SU-DHL-6 (cell line): ENCODE measurements at regions not wholly inside any gene's neighbourhood (a gene's known extent, or its start where the extent isn't known, plus 50 kb on each side); places are given as distances from the start of the nearest gene placed in this dataset.

ENCODE experiments used
- H2AFZ ChIP-seq: fragments of 200-600 bp; sonication (generic); 2 replicates; pipeline ENCODE4 v1.6.1; 2014; ENCODE audit warnings: low read depth, mild to moderate bottlenecking, moderate library complexity, mixed read lengths, antibody characterized with exemption, low read length; ENCODE audit not compliant: severe bottlenecking
- H3F3A ChIP-seq: fragments of 200-600 bp; shearing (Covaris generic); 2 replicates; pipeline ENCODE4 v1.6.0; 2016; ENCODE audit warnings: antibody characterized with exemption, mild to moderate bottlenecking; ENCODE audit not compliant: insufficient read depth
- H3K27ac ChIP-seq: fragments of 200-600 bp; sonication (generic); 2 replicates; pipeline ENCODE4 v1.5.1; 2016; ENCODE audit warnings: low read depth, mild to moderate bottlenecking, low read length, moderate library complexity, mixed read lengths
- H3K27me3 ChIP-seq: fragments of 200-600 bp; sonication (generic), shearing (Covaris generic); 2 replicates; pipeline ENCODE4 v1.6.0; 2014; ENCODE audit warnings: mild to moderate bottlenecking, low read length
- H3K36me3 ChIP-seq: fragments of 200-600 bp; sonication (generic); 2 replicates; pipeline ENCODE4 v1.6.1; 2014; ENCODE audit warnings: mild to moderate bottlenecking, low read length, mixed read lengths
- H3K4me2 ChIP-seq: fragments of 300-600, 200-600 bp; shearing (Covaris generic), sonication (generic); 2 replicates; pipeline ENCODE4 v1.6.0; 2014; ENCODE audit warnings: low read length, low read depth, mild to moderate bottlenecking; ENCODE audit not compliant: poor library complexity, severe bottlenecking
- H3K4me3 ChIP-seq: fragments of 200-600 bp; sonication (generic); 2 replicates; pipeline ENCODE4 v1.5.1; 2014; ENCODE audit warnings: antibody characterized with exemption, low read length, mild to moderate bottlenecking, mixed read lengths; ENCODE audit not compliant: insufficient read depth, poor library complexity, severe bottlenecking
- H3K79me2 ChIP-seq: fragments of 200-600 bp; sonication (generic); 2 replicates; pipeline ENCODE4 v1.6.1; 2014; ENCODE audit warnings: mild to moderate bottlenecking, low read length, moderate library complexity; ENCODE audit not compliant: insufficient read depth
- H3K9ac ChIP-seq: fragments of 200-600 bp; sonication (generic); 2 replicates; pipeline ENCODE4 v1.7.0; 2014; ENCODE audit warnings: mild to moderate bottlenecking, low read length
- H3K9me2 ChIP-seq: fragments of 200-600 bp; sonication (generic); replicated peaks from 2 replicates; pipeline ENCODE4 v1.6.1; 2014; ENCODE audit warnings: low read length; ENCODE audit not compliant: insufficient read depth
- H3K9me3 ChIP-seq: fragments of 200-600 bp; sonication (generic); 2 replicates; pipeline ENCODE4 v1.6.1; 2014; ENCODE audit warnings: low read length, mixed read lengths; ENCODE audit not compliant: insufficient read depth
- H4K20me1 ChIP-seq: fragments of 200-600 bp; sonication (generic); 2 replicates; pipeline ENCODE4 v1.6.1; 2014; ENCODE audit warnings: low read depth, mild to moderate bottlenecking, antibody characterized with exemption, low read length, moderate library complexity, mixed read lengths
- EZH2phosphoT487 ChIP-seq: fragments of 200-600 bp; sonication (generic), shearing (Covaris generic); conservative IDR thresholded peaks from 2 replicates; pipeline ENCODE4 v1.6.1; 2018; ENCODE audit warnings: mild to moderate bottlenecking, antibody characterized with exemption, low read length, moderate library complexity, mixed read lengths
- TF ChIP-seq, protein P1 (sequence below): fragments of 200-600 bp; sonication (generic); IDR thresholded peaks from one replicate; pipeline ENCODE4 v1.5.1; 2017; ENCODE audit warnings: antibody characterized with exemption, mild to moderate bottlenecking, low read length, moderate library complexity; ENCODE audit not compliant: insufficient read depth, poor library complexity, severe bottlenecking

DNA sequence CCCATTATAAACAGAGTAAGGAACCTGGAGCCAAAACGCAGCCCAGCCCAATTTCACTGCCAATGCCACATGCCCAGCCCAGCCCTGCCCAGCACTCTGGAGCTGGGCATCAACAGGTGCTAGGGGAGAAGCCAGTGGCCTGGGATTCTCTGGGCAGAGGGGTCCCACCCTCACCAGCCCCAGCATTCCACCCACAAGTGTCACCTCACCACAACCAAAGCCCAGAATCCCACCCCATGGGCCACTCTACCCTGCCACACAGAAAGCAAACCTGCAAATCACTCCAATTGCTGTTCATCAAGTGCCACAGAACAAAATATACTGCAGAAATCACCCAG lies 102.5 kb upstream of the CDH5 start:
- Histone ChIP-seq H3K9me2 (no peaks in the 10 kb centered on the region), H3K4me2 (no peak overlapping the region), H2AFZ (no peak overlapping the region), H3K36me3 (no peaks in the 10 kb centered on the region), H3K9ac (no peak overlapping the region), H3K4me3 (no peak overlapping the region), H3K27ac (no peak overlapping the region), H3F3A (no peaks in the 10 kb centered on the region), H3K79me2 (no peaks in the 10 kb centered on the region), H3K9me3 (no peaks in the 10 kb centered on the region), H3K27me3 (no peaks in the 10 kb centered on the region), H4K20me1 (no peaks in the 10 kb centered on the region)
- TF ChIP-seq, protein P1, sequence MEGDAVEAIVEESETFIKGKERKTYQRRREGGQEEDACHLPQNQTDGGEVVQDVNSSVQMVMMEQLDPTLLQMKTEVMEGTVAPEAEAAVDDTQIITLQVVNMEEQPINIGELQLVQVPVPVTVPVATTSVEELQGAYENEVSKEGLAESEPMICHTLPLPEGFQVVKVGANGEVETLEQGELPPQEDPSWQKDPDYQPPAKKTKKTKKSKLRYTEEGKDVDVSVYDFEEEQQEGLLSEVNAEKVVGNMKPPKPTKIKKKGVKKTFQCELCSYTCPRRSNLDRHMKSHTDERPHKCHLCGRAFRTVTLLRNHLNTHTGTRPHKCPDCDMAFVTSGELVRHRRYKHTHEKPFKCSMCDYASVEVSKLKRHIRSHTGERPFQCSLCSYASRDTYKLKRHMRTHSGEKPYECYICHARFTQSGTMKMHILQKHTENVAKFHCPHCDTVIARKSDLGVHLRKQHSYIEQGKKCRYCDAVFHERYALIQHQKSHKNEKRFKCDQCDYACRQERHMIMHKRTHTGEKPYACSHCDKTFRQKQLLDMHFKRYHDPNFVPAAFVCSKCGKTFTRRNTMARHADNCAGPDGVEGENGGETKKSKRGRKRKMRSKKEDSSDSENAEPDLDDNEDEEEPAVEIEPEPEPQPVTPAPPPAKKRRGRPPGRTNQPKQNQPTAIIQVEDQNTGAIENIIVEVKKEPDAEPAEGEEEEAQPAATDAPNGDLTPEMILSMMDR, result no peak
- no peak for TF ChIP-seq EZH2phosphoT487

DNA sequence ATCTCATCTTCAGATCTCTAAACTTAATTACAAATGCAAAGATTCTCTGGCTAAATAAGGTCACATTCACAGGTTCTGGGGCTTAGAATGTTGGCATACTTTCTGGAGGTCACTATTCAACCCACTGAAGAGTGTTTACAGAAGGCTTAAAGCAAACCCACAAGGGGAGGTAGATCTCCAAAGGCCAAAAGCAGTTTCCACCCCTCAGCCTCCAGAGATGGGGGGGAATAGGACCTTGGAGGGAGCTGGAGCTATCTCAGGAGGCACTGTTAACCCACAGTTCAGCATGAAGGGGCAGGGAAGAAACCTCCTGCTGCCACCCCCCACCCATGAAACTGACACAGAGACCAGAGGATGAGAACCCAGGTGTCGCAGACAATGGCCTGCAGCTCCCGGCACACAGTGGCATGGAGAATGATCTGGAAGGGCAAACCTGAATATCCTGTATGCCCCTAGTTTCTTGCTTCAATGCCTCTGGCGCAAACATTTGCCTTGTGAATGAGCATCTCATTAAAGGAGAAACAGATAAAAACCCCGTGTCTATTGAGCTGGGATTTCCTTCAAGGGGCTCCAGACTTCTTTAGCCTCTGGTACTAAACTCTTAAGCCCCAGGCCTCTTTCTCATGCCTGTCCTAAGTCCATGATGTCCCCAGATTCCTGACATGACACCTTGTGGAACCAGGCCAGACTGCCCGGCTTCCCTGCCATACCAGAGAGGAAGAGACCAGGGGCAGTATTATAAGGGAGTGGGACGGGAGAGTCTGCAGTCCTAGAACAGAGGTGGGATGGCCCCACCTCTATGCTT lies 103.1 kb upstream of the CDH5 start:
- H2AFZ ChIP-seq, result no peak overlapping the region

DNA sequence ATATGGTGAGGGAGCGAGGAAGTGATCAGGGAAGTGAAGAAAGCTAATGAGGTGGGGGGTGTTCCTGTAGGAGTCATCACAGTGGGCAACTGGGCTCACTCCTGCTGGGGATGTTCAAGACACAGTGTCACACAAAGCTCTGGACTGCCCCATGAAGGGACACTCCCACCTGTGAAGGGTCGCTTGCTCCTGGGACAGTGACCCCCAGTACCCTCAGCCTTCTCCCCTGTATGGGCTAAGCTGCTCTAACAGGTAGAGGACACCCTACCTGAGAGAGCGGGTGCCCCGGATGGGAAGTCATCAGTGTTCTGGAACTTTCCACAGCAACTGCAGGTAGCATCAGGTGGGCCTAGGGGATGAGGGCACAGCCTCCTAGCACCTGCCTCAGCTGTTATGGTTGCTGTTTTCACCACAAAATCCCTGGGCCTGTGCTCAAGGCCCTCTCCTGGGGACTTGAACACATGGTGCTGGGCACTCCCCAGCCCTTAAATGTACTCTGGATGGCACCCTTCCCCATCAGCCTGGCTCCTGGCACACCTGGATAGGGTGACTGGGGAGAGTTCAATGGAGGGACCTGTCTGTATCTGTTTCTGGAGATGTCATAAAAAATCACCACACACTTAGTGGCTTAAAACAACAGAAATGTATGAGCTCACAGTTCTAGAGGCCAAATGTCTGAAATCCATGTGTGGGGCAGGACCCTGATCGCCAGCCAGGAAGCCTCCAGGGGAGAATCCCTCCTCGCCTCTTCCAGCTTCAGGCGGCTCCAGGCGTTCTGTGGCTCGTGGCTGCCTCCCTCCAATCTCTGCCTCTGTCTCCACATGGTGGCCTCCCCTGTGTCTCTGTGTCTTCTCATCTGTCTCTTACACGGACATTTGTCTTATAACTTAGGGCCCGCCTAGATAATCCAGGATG lies 104.0 kb upstream of the CDH5 start:
- H3K9me3 ChIP-seq, result no peaks in the 10 kb centered on the region
- H3K4me2 ChIP-seq, result no peak overlapping the region
- no peaks in the 10 kb centered on the region for H3K79me2 ChIP-seq
- TF ChIP-seq EZH2phosphoT487, result no peak
- TF ChIP-seq, protein P1, result no peak
- no peak overlapping the region for H2AFZ ChIP-seq
- H3F3A ChIP-seq, result no peaks in the 10 kb centered on the region
- H3K27me3 ChIP-seq, result no peaks in the 10 kb centered on the region
- no peak overlapping the region for H3K4me3 ChIP-seq
- no peaks in the 10 kb centered on the region for H4K20me1 ChIP-seq
- no peaks in the 10 kb centered on the region for H3K36me3 ChIP-seq
- no peak overlapping the region for H3K9ac ChIP-seq
- no peaks in the 10 kb centered on the region for H3K9me2 ChIP-seq
- H3K27ac ChIP-seq, result no peak overlapping the region

More for the DNA sequence above, 103.1 kb upstream of the CDH5 start:
- no peaks in the 10 kb centered on the region for H4K20me1 ChIP-seq
- no peaks in the 10 kb centered on the region for H3F3A ChIP-seq
- H3K9me2 ChIP-seq, result no peaks in the 10 kb centered on the region
- H3K27ac ChIP-seq, result no peak overlapping the region
- no peak overlapping the region for H3K4me3 ChIP-seq
- H3K9ac ChIP-seq, result no peak overlapping the region
- no peaks in the 10 kb centered on the region for H3K79me2 ChIP-seq
- H3K4me2 ChIP-seq, result no peak overlapping the region
- TF ChIP-seq, protein P1, result no peak
- TF ChIP-seq EZH2phosphoT487, result no peak
- no peaks in the 10 kb centered on the region for H3K36me3 ChIP-seq
- H3K9me3 ChIP-seq, result no peaks in the 10 kb centered on the region
- no peaks in the 10 kb centered on the region for H3K27me3 ChIP-seq
